ACHN (cell line): ENCODE measurements at regions not wholly inside any gene's neighbourhood (a gene's known extent, or its start where the extent isn't known, plus 50 kb on each side); places are given as distances from the start of the nearest gene placed in this dataset.
A peak's percentile ranks its signal among the peaks of the same experiment; 100 is the strongest.
"Not testable (repeated sequence)": the region's sequence is repeated elsewhere in the genome, so short reads cannot be mapped to it uniquely, and the experiment has no call there.

ENCODE experiments used
- DNase-seq: peaks from one replicate; pipeline ENCODE4 v3.0.0-alpha.2; 2015
- in situ Hi-C: cut with HindIII; loops from 2 replicates; pipeline ENCODE4 v1.10.0; 2017; ENCODE audit warnings: low sequenced_read_pairs, low pct_ligation_motif_present, low pct_unique_long_range_greater_than_20kb

GRCh38 chr9:64813072-64813471, 471.9 kb downstream of the FOXD4L5 start:
- DNase-seq, in situ Hi-C loops: not testable (repeated sequence)

GRCh38 chr9:64778667-64779066, 506.3 kb downstream of the FOXD4L5 start:
- DNase-seq, in situ Hi-C loops: not testable (repeated sequence)

DNA sequence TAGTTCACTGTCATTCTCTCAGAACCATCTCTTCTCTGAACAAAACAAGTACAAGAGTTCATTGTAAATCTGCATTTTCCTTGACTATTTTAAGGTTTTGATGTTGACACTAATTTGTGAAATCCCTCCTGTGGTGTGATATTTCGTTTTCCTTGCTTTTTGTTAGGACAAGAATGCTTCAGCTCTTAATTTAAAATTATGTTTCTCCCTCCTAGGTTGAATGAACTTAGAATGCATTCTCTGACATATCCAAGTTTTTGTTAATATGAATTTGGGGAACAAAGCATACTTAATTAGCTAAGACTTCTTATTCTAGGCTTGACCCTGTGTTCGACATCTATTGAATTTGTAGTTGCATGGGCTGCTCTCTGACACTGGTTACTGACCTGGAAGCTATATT, 508.7 kb downstream of the FOXD4L5 start:
- DNase-seq, in situ Hi-C loops: not testable (repeated sequence)

GRCh38 chr9:64774813-64775793, 509.9 kb downstream of the FOXD4L5 start:
- in situ Hi-C loops = not testable (repeated sequence)
- DNase-seq = peak; percentile 1

DNA sequence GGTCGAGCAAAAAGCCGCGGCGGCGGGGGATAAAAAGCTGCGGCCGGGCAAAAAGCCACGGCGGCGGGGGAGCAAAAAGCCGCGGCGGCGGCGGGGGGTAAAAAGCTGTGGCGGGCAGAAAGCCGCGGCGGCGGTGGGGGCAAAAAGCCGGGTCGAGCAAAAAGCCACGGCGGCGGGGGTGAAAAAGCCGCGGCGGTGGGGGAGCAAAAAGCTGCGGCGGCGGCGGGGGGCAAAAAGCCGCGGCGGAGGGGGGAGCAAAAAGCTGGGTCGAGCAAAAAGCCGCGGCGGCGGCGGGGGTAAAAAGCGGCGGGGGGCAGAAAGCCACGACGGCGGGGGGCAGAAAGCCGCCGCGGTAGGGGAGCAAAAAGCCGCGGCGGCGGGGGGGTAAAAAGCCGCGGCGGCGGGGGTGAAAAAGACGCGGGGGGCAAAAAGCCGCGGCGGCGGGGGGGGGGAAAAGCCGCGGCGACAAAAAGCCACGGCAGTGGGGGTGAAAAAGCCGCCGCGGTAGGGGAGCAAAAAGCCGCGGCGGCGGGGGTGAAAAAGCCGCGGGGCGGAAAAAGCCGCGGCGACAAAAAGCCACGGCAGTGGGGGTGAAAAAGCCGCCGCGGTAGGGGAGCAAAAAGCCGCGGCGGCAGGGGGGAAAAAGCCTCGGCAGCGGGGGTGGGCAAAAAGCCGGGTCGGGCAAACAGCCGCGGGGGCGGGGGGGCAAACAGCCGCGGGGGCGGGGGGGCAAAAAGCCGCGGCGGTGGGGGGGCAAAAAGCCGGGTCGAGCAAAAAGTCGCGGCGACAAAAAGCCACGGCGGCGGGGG, 510.8 kb downstream of the FOXD4L5 start:
- in situ Hi-C loops = not testable (repeated sequence)
- DNase-seq = peak; percentile 7

DNA sequence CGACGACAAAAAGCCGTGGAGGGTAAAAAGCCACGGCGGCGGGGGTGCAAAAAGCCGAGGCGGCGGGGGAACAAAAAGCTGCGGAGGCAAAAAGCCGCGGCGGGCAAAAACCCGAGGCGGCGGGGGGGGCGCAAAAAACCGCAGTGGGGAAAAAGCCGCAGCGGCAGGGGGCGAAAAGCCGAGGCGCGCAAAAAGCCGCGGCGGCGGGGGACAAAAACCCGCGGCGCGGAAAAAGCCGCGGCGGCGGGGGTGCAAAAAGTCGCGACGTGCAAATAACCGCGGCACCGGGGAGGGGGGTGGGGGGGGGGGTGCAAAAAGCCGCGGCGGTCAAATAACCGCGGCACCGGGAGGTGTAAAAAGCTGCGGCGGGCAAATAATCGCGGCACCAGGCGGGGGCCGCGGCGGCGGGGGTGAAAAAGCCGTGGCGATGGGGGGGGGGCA, 511.5 kb downstream of the FOXD4L5 start:
- in situ Hi-C loops = no loop called here
- DNase-seq = no peak

DNA sequence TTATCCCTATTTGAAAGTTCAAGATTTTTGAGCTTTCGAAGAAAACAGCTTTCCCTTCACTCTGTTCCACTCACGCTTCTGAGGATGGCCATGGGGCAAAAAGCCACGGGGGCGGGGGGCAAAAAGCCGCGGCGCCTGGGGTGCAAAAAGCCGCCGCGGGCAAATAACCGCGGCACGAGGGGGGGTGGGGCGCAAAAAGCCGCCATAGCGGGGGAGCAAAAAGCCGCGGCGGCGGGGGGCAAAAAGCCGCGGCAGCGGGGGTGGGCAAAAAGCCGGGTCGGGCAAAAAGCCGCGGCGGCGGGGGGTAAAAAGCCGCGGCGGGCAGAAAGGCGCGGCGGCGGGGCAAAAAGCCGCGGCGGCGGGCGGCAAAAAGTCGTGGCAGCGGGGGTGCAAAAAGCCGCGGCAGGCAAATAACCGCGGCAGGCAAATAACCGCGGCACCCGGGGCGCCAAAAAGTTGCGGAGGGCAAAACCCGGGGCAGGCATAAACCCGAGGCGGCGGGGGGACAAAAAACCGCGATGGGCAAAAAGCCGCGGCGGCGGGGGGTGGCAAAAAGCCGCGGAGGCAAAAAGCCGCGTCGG, 512.2 kb downstream of the FOXD4L5 start:
- in situ Hi-C loops, DNase-seq: not testable (repeated sequence)

GRCh38 chr9:64772123-64772736, 512.8 kb downstream of the FOXD4L5 start:
- in situ Hi-C loops, DNase-seq: not testable (repeated sequence)
